H4 (cell line): ENCODE measurements at regions not wholly inside any gene's neighbourhood (a gene's known extent, or its start where the extent isn't known, plus 50 kb on each side); places are given as distances from the start of the nearest gene placed in this dataset.

Experiments
- DNase-seq: peaks from one replicate; pipeline ENCODE4 v3.0.0-alpha.2; 2015; ENCODE audit warnings: low spot score

- no peak for DNase-seq
Measured at GRCh38 chr10:2866569-2866968, 200.8 kb upstream of the PFKP start.

DNA sequence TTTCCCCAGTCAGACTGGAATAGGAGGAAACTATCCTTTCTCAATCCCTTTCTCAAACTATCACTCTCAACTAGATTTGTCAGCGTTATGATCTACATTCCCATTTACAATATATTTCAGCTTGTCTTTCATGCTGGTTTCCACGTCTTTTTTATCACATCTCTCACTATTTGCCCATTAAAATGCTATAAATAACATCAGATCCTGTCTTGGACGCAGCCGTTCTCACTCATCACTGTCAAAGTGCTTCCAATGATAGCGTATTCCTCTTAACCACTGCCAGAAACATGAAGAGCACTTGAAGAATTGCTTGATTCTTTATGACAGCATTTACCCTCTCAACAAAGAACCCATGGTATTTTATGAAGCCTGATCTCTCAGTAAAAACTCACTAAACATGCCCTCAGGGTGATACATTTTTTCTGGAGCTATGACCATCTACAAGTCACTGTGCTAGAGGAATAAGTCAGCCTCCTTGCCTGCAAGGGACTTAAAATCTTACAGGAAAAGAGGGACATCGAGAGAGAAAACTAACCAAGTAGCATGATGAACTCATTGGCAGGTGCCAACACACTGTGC is 205.6 kb upstream of the PFKP start:
- no peak for DNase-seq

GRCh38 chr10:2858452-2858851 is 208.9 kb upstream of the PFKP start:
- no peak for DNase-seq

GRCh38 chr10:2856598-2856997 is 210.8 kb upstream of the PFKP start:
- DNase-seq, result no peak

- no peak for DNase-seq
Measured at GRCh38 chr10:2852574-2853323, 214.6 kb upstream of the PFKP start.

DNA sequence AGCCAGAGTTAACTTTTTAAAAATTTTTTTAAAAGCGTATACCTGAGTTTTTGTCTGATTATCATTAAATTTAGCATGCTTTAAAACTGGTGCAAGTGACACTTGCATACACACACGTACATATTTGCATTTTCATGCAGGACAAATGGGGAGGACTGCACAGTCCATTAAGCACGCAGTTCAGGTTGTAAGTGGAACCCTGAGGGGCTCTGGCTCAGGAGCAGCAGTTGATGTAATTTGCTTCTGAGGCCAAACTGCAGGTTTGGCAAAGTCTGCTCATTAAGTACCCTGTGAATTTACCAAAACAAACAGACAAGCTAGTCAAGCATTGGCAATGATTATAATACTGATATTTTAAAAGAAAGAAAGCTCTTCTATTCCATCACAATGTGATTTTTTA is 215.8 kb upstream of the PFKP start:
- DNase-seq, result no peak

DNA sequence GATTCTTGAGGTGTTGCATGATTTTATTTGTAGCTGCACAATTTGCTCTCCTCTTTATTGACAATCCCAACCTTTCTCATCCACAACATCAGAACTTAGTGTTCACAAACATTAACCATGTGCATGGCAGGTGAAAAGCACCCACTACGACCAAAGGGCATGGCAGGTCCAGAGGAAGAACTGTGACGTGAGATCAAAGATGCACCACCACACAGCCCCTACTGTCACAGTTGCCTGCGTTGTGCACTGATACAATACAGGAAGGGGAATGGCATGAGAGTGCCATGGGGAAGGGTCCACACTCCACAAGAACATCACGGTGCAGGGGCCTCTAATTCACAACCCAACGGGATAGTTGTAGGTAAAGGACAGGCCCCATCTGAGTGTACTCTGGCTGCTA is 217.1 kb upstream of the PFKP start:
- DNase-seq, result no peak

GRCh38 chr10:2844925-2845324 is 222.4 kb upstream of the PFKP start:
- no peak for DNase-seq

GRCh38 chr10:2839081-2839725 is 228.1 kb upstream of the PFKP start:
- peak; percentile 11 for DNase-seq

- DNase-seq, result no peak
Measured at GRCh38 chr10:2837674-2838073, 229.7 kb upstream of the PFKP start.

GRCh38 chr10:2836921-2837662 is 230.3 kb upstream of the PFKP start:
- no peak for DNase-seq

GRCh38 chr10:2834214-2834613 is 233.1 kb upstream of the PFKP start:
- DNase-seq, result no peak

DNA sequence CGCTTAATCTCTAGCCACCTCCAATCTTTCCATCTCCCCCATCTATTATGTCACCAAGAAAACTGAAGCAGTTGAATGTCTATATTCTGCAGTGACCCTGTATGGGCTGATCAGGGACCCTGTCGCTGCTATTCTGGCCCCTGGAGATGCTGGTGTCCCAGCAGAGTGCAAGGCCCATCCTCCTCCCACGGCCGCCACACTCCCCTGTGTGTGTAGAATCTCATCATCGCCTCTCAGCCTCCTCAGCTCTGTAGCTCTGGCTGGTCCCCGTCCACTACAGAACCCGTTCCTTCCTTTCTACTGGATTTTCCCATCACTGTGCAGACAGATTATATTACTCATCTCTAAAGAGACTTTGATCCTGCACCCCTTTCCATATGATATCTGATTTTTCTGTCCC is 235.8 kb upstream of the PFKP start:
- DNase-seq, result no peak

DNA sequence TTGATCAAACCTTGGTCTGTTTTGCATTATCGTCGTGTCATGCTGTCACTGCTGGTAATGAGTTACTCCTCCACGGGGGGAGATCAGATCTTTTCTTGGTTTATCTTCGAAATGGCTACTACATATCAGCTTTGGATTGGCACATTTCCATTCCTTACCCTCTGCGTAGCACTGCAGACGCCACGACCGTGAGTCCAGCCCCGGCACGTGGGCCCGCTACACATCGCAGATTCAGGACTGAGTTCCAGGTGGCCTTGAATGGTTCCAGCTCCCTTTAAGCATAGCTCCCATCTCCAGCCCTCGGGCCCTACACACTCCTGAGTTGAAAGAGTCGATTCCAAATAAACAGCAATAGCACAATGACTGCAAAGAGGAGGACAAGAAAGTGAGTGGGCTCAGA is 238.6 kb upstream of the PFKP start:
- DNase-seq, result no peak

DNA sequence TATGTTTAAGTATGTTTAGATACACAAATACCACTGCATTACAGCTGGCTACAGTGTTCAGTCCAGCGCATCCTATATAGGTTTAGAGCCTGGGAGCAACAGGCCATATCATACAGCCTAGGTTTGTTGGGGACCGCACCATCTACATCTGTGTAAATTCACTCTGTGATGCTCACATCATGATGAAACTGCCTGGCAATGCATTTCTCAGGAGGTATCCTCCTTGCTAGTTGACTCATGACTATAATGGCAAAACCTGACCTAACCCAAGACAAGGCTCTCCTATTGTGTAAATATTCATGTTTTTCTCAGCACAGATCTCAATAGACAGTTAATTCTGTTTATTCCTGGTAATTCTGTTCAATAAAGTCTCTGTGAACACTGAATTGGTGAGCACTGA is 240.7 kb upstream of the PFKP start:
- no peak for DNase-seq

DNA sequence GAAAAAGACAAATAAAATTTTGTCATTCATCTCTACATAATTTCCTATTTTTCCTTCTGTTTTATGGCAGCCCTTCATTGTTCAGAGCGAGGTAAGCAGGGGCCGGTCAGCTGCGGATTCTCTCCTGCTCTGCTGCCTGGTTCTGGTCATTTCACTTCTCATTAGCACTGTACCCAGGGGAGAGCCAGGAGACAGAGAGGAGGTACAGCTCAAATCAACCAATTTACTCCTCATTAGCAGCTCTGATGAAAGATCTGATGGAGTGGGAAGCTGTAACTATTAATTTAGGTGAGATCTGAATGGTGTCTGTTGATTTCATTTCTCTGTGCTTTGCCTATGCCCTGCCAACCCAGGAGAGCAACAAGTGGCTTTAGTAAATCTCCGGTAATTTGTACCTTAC is 241.5 kb upstream of the PFKP start:
- DNase-seq, result no peak

DNA sequence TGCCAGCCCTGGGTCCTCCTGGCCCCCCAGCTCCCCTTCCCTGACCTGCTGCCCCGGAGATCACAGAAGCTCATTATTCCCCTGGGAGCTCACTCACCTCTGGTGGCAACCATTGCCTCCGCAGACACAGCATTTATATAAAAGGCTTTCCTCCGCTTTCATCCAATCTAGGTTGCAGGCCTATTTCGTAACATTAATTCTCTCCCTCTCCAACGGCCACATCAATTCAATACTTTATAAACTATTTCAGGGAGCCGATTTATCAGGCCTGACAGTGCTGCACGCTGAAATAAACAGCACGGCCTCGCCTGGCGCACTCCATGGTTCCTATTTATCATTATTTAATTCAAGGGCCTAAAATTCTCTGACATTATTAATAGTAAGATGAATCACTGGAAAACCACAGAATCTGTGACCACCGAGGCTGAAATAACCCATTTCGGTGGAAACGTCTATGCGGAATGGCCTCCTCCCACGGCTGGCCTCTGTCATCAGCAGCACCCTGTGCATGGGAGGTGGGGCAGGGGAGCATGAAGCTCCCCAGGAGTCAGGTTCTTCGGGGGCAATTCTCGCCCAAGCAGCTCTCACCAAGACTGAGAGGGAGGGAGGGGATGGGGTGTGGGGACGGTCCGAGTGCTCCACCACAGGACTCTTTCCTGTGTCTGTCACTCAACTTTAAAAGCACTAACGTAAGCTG is 249.3 kb upstream of the PFKP start:
- no peak for DNase-seq

- no peak for DNase-seq
Measured at GRCh38 chr10:2813693-2814092, 253.7 kb upstream of the PFKP start.

- no peak for DNase-seq
Measured at GRCh38 chr10:2813286-2813685, 254.1 kb upstream of the PFKP start.

DNA sequence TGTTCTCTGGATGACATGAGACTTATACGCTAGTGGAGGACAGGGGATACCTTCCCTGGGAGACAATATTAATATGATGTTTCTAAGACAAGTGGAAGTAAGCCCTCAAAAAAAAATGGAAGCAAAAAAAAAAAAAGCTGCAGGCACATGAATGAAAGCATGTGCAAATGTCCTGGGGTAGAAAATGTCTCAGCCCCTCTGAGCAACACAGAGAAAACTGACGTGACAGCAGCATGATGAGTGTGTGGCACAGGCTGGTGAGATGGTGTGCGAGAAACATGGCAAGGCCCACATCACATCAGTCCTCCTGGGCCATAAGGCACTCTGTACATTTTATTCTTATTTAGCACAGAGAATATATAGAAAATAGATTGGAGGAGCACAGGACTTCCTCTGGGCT is 254.7 kb upstream of the PFKP start:
- no peak for DNase-seq

DNA sequence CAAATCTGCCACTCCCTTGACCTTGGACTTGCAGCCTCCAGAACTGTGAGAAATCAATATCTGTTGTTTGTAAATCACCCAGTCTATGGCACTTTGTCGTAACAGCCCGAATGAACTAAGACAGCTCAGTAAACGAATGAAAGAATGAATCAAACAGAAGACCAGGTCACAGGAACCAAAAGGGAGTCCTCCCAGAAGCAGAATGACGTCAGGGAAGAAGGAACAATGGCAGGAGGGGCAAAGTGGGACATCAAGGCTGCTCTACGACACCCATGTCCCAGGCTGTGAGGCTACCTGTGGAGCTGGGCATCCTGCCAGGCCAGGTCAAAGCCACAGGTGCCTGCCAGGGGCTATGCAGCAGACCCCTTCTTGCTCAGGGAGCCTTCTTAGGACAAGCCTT is 267.2 kb upstream of the PFKP start:
- DNase-seq, result no peak
